LNCAP (cell line): ENCODE measurements at regions not wholly inside any gene's neighbourhood (a gene's known extent, or its start where the extent isn't known, plus 50 kb on each side); places are given as distances from the start of the nearest gene placed in this dataset.

Experiments used
- TF ChIP-seq, protein P1 (sequence below): fragments of 450-650 bp; IDR thresholded peaks from 2 replicates; pipeline ENCODE4 v1.5.1; 2017; ENCODE audit warnings: mild to moderate bottlenecking

DNA sequence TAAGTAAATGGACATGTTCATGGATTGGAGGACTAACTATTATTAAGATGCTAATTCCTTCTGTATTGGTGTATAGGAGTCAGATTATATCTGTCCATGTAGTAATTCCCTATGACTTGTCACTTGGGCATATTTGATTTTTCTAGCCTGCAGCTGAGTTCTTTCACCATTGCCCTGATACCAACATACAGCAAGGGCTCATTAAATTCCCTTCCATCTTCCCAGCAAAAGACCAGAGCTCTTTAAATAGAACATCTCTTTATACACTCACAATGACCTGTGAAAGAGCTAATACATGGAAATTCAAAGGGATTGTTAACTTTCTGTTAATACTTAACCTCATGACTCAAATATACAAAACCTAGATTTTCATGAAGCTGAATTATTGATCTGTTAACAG is 492.3 kb upstream of the VRK2 start:
- TF ChIP-seq, protein P1, sequence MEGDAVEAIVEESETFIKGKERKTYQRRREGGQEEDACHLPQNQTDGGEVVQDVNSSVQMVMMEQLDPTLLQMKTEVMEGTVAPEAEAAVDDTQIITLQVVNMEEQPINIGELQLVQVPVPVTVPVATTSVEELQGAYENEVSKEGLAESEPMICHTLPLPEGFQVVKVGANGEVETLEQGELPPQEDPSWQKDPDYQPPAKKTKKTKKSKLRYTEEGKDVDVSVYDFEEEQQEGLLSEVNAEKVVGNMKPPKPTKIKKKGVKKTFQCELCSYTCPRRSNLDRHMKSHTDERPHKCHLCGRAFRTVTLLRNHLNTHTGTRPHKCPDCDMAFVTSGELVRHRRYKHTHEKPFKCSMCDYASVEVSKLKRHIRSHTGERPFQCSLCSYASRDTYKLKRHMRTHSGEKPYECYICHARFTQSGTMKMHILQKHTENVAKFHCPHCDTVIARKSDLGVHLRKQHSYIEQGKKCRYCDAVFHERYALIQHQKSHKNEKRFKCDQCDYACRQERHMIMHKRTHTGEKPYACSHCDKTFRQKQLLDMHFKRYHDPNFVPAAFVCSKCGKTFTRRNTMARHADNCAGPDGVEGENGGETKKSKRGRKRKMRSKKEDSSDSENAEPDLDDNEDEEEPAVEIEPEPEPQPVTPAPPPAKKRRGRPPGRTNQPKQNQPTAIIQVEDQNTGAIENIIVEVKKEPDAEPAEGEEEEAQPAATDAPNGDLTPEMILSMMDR, result no peak

- TF ChIP-seq, protein P1, result no peak
Measured at GRCh38 chr2:57558312-57558711, 488.3 kb upstream of the VRK2 start.

DNA sequence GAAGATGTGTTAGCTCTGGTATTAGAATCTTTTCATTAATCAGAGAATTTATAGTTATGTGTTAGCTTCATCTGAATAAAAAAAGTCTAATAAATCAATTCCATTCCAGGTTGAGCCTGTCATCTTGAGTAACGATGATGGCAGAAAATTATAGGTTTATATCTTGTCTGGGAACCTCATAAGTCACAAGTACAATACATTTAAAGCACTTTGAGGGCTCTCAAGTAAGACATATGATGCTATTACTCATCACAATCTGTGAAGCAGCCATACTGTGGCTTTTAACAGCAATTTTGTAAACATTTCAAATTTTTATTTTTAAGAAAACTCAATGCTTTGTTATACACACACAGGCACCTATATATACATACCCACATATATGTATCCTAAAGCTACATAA is 484.1 kb upstream of the VRK2 start:
- TF ChIP-seq, protein P1, result no peak

DNA sequence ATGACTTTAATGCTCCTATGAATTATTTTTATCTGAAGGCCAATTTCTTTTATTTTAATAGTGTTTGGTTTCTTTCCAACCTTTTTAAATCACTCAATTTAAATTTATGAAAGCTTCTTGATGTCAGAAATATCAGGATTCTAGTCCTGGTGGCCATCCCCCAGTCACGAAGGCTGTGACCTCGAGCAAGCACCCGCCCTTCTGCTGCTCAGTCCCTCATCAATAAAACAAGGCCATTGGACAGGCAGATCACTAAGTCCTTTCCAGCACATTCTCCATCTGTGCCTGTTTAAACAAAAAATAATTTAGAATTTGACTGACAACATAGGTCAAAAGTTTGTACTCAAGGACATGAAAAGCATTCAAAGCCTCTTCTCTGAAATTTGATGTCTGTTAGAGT is 483.6 kb upstream of the VRK2 start:
- TF ChIP-seq, protein P1, result no peak

- TF ChIP-seq, protein P1, result no peak
Measured at GRCh38 chr2:57567245-57567644, 479.4 kb upstream of the VRK2 start.

GRCh38 chr2:57569396-57569795 is 477.2 kb upstream of the VRK2 start:
- TF ChIP-seq, protein P1, result no peak

DNA sequence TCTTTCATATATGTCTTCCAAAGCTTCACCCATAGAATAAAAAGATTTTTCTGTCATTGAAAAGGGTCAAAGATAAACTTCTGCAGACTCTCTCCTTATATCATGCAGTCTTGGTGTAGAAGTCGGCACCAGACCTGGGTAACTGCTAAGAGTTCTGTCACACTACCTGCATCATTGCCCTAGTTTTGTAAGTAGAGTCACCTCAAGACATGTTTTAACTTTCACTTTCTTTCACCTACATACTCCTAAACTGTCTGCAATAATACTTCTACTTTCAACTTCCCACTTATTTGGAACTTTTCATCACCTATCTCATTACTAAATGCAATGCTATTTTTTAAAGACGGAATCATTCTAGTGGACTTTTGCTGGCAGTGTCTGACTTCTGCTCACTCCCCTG is 475.6 kb upstream of the VRK2 start:
- TF ChIP-seq, protein P1, result no peak

DNA sequence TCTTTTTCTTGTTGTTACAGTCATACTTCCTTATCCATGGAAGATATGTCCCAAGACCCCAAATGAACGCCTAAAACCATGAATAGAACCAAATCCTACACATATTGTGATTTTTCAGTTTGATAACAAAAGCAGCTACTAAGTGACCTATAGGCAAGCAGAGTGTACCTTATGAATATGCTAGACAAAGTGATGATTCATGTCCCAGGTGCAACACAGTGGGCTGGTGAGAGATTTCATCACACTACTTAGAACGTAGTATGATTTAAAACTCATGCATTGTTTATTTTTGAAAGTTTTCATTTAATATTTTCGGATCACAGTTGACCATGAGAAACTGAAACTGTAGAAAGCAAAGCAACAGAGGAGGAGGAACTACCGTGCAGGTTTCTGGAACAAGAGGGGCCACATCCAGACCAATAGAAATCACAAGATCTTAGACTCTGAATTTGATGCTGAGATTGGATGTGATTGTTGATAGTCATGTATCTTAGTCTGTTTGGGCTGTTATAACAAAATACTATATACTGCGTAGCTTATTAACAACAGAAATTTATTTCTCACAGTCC is 470.8 kb upstream of the VRK2 start:
- TF ChIP-seq, protein P1, result no peak
